ENCODE measurements at regions not wholly inside any gene's neighbourhood (a gene's known extent, or its start where the extent isn't known, plus 50 kb on each side); places are given as distances from the start of the nearest gene placed in this dataset.

GRCh38 chr7:118862740-118863139, 638.2 kb downstream of the ANKRD7 start:
- no peak for TF ChIP-seq POLR2A (IDR thresholded peaks at IDR 0.05; ENCODE audit: low read depth, low read length)
- TF ChIP-seq POLR2AphosphoS5 (IDR thresholded peaks at IDR 0.05; ENCODE audit: low read depth, low read length) = no peak
- TF ChIP-seq TAF1 (IDR thresholded peaks at IDR 0.05; ENCODE audit: borderline replicate concordance, low read depth, low read length) = no peak

Measured in GM12892 (cell line).